A204.1 (cell line): ENCODE measurements at regions not wholly inside any gene's neighbourhood (a gene's known extent, or its start where the extent isn't known, plus 50 kb on each side); places are given as distances from the start of the nearest gene placed in this dataset.

ENCODE experiments used
- FAIRE-seq: peaks from 2 replicates; lab custom pipeline; 2012; peaks lifted over from hg19 to GRCh38; lab: Jason Lieb, UNC

DNA sequence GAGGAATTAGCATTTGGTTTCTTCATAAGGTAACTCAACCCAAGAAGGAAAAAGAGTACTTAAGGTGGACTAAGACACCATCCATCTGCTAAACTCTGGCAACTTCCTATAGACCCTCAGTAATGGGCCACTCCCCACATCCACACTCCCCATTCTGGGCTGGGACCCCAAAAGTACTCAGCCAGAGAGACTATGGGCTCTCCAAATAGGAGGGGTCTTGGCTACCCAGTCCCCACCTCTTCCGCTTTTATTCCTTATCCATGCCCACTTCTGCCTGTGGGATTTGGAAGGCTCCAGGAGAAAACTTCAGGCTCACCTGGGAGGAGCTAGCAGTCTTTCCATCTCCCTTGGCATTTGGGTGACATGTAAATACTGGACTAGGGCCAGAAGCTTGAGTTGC lies 164.5 kb upstream of the CCL2 start:
- FAIRE-seq = no peak

- no peak for FAIRE-seq
Observed at GRCh38 chr17:34091975-34092374, 163.1 kb upstream of the CCL2 start.

DNA sequence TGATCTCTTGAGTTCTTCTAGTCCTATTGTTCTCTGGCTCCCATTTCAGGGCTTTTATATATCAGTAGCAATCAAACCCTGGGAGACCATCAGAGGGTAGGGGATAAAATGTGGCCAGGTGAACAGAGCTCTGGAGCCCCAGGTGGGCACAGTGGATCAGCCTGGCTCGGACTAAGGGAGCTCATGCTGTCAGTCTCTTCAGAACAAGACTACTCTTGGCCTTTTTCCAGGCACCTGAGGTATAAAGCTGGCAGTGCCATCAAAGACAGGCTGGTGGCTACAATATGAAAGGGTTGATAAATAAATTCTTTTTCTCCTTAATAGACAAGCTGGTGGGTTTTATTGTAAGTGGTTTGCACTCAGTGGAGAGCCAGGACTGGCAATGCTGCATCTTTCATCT lies 160.0 kb upstream of the CCL2 start:
- FAIRE-seq = no peak

DNA sequence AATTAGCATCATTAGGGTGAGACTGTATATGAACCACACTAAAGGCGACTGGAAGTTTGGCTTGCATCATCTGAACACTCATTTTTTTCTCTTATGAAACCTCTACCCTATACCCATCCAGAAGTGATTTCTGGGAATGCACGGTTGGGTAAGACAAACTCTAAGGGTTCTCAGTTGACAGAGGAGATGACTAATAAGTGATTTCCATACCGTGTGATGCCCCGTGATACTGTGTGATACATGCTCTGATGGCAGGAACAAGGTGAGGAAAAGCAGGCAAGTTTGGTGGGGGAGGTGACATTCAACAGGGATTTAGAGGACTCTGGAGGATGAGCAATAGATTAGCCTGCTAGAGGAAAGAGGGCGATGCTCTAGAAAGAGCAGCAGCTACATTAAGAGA lies 156.4 kb upstream of the CCL2 start:
- no peak for FAIRE-seq

DNA sequence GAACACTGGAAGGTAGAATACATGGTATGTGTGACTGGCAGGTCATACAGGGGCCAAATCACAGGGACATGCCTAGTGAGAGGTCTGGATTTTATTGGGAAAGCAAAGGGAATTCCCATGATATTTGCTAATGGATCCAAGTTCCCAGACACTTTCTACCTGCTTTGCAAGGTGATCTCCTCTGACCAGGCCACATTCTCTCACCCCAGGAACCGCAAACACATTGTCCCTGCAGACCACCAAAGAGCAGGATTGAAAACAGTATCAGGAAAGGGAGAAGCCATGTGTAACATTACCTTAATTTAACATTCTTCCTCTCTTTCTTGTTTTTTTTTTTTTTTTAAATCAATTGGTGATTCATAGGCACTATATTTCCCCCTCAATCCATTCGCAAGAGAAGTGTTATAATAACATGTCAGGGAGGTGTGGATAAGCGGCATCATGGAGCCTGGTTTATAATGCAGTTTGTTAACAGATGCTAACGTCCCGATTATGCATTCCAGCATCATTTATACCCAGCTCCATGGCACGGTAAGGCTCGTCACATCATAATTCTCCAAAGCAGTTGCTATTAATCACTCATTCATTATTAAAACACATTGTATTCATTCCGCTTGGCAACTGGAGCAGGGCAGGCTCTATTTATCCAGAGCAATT lies 155.1 kb upstream of the CCL2 start:
- no peak for FAIRE-seq

DNA sequence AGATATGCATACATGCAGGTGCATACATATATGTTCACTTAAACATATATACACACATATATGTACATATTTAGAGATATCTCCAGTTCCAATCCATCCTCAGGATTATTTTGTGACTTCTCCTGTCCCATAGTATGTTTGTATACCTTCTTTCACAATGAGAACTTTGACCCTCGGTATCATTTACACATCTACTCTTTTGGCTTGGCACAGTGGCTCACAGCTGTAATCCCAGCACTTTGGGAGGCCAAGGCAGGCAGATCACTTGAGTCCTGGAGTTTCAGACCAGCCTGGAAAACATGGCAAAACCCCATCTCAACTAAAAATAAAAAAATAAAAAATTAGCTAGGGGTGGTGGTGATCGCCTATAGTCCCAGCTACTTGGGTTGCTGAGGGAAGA lies 148.1 kb upstream of the CCL2 start:
- no peak for FAIRE-seq

DNA sequence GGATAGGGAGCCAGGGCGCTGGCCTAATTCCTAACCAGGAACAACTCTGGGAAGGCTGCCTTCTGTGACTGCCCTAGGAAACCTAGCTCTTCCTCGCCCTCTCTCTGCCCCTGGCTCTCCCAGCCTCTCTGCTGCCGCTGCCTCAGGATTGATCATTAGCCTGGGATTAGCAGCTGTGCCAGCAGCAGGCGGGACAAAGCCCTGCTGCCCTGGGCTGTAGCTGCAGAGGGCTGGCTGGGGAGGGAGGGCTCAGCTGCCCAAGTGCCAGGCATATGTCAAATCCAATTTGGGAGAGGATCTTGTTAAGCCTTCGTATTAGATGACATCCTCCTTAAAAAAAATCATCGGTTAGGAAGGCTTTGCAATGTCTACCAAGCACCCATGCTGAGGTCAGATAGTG lies 144.8 kb upstream of the CCL2 start:
- no peak for FAIRE-seq

- FAIRE-seq = no peak
Observed at GRCh38 chr17:34113089-34113488, 142.0 kb upstream of the CCL2 start.

DNA sequence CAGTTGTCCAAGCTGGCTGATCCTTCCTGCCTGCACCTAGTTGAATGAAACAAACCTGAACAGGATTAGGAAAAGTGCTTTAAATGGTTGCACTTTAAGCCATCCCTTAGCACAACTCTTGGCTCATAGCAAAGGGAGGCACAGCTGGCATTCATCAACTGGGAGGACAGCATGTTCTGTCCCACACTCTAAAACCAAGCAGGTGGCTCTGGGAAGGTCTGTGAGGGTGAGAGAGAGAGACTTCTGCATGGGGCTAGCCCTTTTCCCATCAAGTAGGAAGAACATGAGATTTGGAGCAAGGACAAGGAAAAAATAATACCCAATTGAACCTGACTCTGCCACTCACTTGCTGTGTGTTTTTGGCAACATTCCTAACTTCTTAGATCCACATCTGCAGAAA lies 140.9 kb upstream of the CCL2 start:
- FAIRE-seq = no peak

DNA sequence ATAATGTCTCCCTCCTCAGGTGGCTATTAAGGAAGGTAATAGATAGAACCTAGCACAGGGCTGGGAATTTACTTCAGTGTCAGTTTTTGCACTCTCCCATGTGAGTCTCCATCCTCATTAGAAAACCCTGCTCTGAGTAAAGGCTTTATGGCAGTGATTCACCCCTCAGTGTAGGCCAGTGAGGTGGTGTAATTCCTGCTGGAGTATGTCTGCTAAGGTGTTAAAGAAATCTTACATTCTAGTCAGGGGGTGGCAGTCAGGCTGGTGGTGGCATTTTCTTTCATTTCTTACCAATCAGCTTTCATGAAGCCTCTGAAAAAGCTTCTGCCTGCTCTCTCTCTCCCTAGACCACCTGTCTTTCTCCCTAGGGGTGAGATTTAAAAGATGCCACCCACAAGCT lies 138.8 kb upstream of the CCL2 start:
- no peak for FAIRE-seq

DNA sequence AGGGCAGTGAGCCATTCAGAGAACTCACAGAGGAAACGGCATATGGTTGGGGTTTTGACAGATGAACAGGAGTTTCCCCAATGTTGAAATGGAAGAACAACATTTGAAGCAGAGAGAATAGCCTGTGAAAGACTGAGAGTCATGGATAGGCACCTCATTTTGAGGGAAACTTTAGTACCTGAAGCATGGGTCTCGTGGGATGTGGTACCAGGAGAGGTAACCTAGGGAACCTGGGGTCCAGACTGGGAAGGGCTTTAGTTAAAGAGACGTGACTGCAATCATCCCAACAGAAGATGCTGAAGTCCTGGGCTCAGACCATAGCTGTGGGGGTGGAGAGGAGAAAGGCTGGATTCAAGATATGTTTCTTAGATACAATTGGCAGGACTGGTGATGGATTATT lies 137.8 kb upstream of the CCL2 start:
- FAIRE-seq = no peak

- FAIRE-seq = no peak
Observed at GRCh38 chr17:34117811-34118210, 137.3 kb upstream of the CCL2 start.

- FAIRE-seq = no peak
Observed at GRCh38 chr17:34118564-34118963, 136.5 kb upstream of the CCL2 start.

DNA sequence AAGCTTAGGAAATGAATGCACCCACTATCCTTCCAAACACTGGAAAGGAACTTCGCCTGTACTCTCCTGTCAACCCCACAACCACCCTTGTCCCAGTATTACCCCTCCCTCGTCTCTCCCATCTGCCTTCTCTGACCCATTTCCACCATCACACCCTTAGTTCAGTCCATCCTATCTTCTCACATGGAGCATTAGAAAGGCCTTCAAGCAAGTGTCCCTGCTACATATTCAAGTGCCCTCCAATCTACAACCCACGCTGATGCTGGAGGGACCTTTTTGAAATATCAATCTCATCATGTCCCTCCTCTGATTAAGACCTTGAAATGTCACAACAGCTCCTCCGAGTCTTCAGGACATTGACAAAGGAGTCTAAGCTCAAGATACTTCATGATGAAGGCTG lies 133.8 kb upstream of the CCL2 start:
- FAIRE-seq = no peak

DNA sequence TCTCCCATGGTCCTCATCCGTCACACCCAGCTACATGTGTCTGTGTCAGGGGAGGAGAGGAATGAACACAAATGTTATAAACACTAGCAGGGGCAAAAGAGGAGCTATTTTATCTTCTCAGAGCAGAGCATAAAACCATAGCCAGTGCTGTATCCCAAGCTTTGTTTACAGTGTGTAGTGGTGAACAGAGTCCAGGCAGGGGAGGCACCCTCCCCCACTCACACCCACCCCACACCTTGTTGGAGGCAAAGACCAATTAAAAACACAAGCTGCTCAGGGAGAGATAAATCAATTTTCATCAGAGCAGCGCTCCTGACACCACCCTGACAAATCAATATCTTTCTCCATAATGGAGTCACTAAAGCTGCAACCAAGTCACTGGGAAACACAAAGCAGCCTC lies 132.6 kb upstream of the CCL2 start:
- no peak for FAIRE-seq

DNA sequence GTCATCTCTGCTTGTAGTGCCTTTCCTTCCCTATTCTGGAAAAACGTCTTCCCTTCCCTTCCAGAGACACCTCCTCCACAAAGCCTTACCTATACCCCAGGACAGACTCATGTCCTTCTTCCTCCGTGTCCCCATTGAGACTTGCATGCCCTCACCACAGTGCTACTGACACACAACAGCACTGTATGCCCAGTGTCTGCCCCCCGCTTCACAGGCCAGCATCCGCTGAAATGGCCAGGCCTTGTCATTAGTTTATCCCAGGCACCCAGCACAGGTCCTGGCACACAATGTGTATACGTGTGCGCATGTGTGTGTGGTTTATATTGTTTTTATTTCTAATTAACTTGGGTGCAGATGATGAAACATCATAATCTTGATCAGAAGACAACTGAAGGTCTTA lies 130.1 kb upstream of the CCL2 start:
- no peak for FAIRE-seq

DNA sequence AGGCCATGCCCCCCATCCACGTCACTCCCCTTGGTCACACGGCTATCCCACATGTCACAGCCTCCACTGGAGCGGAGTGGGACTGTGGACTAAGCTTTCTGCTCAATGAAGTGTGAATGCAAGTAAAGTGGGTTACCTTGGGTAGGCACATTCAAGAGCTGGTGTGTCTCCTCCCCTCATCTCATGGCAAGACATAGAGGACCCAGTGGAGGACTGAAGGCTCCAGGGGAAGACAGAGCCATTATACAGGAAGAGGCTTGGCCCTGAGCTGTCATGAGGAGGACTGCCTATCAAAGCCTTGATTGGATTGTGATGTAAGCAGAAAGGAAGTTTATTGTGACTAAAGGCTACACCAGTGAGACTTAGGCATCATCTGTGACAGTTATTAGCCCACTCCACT lies 129.2 kb upstream of the CCL2 start:
- no peak for FAIRE-seq

DNA sequence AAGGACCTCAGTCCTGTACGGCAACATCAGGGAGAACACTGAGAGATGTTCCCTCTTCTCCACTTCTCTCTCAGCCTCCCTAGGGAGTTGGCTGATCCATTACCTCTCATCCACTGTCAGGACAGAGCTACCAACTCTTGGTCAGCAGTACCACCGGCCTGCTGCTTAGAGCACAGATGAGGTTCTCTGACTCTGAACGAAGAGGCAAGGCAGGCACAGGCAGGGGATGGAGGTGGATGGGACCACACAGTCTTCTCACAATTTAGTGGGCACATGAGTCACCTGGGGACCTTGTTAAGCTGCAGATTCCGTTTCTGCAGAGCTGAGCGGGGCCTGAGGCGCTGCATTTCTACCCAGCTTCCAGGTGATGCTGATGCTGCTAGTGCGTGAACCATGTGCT lies 128.6 kb upstream of the CCL2 start:
- FAIRE-seq = no peak

DNA sequence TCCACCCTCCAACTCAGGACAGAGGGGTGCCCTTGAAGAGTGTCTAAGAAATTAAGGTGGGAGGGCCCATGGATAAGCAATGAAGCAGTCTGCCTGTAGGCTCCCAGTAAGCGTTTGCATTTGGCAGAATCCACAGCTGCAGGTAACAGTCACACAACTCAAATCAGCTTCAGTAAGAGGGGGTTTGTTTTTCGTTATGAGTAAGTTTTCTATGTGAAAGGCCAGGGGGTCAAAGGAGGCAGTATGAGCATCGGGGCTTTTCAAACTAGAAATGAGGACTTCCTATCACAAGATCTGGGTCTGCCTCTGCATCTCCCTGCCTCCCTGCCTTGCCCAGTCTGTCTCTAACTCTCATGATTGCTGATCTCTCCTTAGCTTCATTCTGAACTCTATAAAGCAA lies 128.1 kb upstream of the CCL2 start:
- FAIRE-seq = no peak

DNA sequence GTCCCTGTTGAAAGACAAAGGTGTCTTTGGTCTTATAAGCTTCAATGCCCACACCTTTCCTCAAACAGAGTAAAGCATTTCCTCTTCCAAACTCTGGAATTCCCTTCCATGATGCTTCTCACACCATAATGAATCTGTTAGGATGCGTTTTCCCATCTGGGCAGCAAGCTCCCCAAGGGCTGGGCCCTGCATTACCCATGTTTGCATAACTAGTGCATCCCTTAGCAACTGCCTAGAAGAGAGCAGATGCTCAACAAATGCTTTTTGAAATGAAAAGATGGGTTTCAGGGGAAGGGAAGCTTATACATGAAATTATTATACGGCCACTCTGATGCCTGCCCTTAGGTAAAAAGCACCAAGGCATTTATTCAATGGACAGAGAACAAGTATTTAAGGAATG lies 124.5 kb upstream of the CCL2 start:
- FAIRE-seq = no peak

DNA sequence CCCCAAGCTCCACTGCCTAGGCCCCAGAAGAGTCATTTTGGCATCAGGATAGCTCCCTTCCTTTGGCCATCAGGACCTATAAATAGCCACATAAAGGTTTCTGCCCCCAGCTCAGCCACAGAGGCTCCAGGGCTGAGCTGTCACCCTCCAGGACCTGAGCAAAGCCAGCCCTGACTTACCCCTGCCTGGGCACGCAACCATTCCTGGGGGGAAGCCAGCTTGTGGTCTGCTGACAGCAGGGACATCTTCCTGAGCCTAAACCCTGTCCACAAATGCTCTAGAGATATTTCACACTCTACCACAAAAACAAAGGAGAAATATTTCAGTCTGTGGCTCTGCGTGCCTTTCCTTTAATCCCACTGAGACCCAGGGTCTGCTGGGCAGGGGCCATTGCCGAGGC lies 123.7 kb upstream of the CCL2 start:
- FAIRE-seq = no peak

DNA sequence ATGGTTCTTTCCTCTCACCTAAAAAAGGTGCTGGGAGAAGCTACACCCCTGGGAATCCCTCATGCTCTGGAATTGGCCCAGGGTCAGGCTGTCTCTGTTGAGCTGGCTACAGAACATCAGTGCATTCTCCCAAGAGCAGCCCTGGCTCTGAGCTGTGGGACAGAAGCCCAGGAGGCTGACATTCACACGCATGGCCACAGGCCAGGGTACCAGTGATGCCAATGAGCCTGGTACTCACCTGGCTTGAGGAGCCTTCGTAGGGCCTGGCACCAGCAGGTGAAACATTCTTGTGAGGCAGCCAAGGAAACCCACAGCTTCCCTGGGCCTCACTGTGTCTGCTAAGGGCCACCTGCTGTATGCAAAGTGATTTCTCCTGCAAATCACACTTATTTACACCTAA lies 121.7 kb upstream of the CCL2 start:
- FAIRE-seq = no peak

DNA sequence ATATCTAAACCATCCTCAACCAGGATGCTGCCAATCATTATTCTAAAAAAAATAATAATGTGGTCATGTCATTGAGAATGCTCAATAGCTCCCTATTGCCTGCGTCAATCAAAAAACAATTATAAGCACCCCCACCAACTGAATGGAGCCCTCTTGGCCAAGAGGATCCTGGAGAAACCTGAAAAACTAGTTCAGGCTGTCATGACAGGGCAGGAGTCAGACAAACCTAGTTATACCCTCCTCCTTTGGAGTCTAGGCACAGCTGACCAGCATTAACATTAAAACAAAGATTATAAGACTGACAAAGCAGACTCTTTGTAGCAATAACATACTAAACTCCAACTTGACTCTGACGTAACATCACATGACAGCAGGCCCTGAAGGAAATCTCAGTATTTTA lies 119.2 kb upstream of the CCL2 start:
- FAIRE-seq = no peak

DNA sequence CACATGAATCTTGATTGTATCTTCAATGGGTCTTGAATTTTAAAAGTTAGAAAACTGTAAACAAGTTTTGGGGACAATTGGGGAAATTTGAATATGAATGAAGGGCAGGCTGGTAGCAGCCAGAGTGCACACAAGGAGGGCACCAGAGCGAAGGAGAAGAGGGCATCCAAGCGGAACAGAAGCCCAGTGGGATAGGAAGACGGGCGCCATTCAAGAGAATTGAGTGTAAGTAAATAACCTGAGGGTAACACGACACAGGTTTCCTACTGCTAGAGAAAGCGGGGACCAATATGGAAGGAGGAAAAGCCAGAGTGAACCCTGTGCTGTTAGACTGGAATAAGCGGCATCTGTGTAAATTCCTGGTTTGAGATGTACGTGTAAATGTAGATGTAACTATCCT lies 115.1 kb upstream of the CCL2 start:
- no peak for FAIRE-seq

- no peak for FAIRE-seq
Observed at GRCh38 chr17:34141590-34141989, 113.5 kb upstream of the CCL2 start.
